GM12878 (cell line): ENCODE measurements at regions not wholly inside any gene's neighbourhood (a gene's known extent, or its start where the extent isn't known, plus 50 kb on each side); places are given as distances from the start of the nearest gene placed in this dataset.

Experiments
- E4F1 ChIP-seq: fragments of 450-650 bp; IDR thresholded peaks from 2 replicates; pipeline ENCODE4 v1.6.1; 2018; ENCODE audit warnings: borderline replicate concordance, mild to moderate bottlenecking; ENCODE audit not compliant: partially characterized antibody
- LARP7 ChIP-seq: fragments of 450-650 bp; IDR thresholded peaks from 2 replicates; pipeline ENCODE4 v1.6.1; 2017; ENCODE audit warnings: mild to moderate bottlenecking
- NR2F1 ChIP-seq: fragments of 450-650 bp; conservative IDR thresholded peaks from 2 replicates; pipeline ENCODE4 v1.6.1; 2017; ENCODE audit warnings: mild to moderate bottlenecking
- REST ChIP-seq: IDR thresholded peaks from 2 replicates; pipeline ENCODE4 v1.6.1; 2012; ENCODE audit warnings: mild to moderate bottlenecking, low read depth, low read length
- SIX5 ChIP-seq: IDR thresholded peaks from 2 replicates; pipeline ENCODE4 v1.6.1; 2011; ENCODE audit warnings: mild to moderate bottlenecking, low read depth, low read length, moderate library complexity; ENCODE audit not compliant: severe bottlenecking
- SP1 ChIP-seq: IDR thresholded peaks from one replicate; pipeline ENCODE4 v1.6.1; 2011; ENCODE audit warnings: low read depth, low read length
- ZBTB33 ChIP-seq: fragments of 450-650 bp; IDR thresholded peaks from 2 replicates; pipeline ENCODE4 v1.6.1; 2017; ENCODE audit warnings: mild to moderate bottlenecking
- ZSCAN29 ChIP-seq: fragments of 450-650 bp; IDR thresholded peaks from 2 replicates; pipeline ENCODE4 v1.6.1; 2017; ENCODE audit warnings: mild to moderate bottlenecking, moderate library complexity
- TF ChIP-seq, protein P1 (sequence below): fragments of 450-650 bp; IDR thresholded peaks from 2 replicates; pipeline ENCODE4 v1.6.1; 2016; ENCODE audit warnings: mild to moderate bottlenecking

DNA sequence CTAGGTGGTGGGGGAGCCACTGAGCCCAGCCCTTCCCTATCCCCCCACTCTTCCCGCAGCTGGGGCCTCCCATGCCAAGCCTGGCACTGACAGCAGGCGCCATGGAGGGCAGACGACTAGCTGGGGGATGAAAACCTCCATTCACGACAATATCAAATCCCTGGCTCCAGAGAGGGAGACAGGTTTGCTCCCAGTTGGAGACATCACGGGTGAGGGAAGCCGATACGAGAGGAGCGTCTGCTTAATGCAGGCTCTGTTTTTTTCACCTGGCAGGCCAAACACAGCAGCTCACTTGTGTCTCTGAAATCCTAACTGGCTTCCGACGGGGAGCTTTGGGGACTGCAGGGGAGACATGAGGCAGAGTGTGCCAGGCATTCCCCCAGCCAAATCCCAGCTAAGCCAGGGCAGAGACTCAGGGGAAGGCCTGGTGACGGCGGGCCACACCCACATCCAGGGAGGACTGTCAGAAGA is 307.4 kb upstream of the ZMIZ1 start (continued):
- TF ChIP-seq REST (no peak), ZSCAN29 (no peak), SIX5 (no peak), LARP7 (no peak), E4F1 (no peak), ZBTB33 (no peak), NR2F1 (no peak), SP1 (no peak)
- TF ChIP-seq, protein P1, sequence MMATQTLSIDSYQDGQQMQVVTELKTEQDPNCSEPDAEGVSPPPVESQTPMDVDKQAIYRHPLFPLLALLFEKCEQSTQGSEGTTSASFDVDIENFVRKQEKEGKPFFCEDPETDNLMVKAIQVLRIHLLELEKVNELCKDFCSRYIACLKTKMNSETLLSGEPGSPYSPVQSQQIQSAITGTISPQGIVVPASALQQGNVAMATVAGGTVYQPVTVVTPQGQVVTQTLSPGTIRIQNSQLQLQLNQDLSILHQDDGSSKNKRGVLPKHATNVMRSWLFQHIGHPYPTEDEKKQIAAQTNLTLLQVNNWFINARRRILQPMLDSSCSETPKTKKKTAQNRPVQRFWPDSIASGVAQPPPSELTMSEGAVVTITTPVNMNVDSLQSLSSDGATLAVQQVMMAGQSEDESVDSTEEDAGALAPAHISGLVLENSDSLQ, result no peak
